GM18499 (cell line): ENCODE measurements at regions not wholly inside any gene's neighbourhood (a gene's known extent, or its start where the extent isn't known, plus 50 kb on each side); places are given as distances from the start of the nearest gene placed in this dataset.

Experiments used
- ATAC-seq: cut with Tn5 transposase; IDR thresholded peaks from one replicate; pipeline ENCODE4 v1.9.1; 2021; ENCODE audit warnings: moderate number of reproducible peaks; ENCODE audit not compliant: insufficient read depth, unreplicated experiment

DNA sequence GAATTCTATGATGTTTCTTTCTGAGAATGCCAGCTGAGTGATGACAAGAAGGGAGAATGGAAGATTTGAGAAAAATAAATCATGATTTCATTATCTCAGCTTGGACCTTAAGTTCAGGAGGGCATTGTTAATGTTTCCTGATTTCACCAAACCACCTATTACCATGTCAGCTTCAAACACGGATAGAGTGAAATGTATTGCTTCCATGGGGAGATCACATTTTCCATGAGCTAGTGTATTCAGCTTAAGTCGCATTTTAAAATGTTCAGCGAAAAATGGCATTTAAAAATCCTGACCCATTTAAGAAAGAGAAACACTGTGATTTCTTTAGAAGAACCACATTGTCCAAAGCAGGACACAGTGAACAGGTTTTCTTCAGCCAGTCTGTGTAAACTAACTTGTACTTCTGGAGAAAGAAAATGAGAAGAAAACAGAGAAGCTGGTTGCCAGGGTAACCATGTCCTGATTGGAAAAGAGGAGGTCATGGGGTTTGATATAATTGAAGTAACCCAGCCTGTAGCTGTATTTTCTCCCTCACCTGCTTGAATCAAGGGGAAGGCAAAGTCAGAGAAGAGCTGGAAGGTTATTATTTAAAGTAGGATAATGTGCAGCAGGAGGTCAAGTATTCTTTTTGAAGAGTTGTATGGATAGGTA lies 684.1 kb upstream of the NRSN1 start:
- no peak for ATAC-seq

- ATAC-seq = no peak
Observed at GRCh38 chr6:23445157-23445710, 680.8 kb upstream of the NRSN1 start.

DNA sequence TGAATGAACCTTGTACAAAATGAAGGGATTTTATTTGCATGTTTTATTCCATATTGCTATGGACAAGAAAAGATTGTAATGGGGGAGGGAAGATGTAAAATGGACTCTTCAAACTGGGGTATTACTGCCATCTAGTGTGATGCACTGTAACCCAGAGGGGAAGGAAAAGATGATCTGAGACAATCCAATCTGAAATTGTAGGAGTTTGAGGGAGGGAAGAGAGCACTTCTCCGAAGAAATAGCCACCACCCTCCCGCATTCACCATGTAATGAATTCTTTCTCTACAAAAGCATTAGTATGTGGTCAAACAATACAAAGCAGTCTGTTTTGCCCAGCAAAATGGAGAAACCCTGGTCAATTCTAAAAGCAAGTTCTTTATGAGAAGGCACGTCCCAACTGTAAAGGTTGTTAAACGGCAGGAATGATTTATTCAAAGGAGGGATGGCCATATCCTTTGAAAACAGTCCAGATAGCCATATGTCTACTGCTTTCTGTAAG lies 679.5 kb upstream of the NRSN1 start:
- no peak for ATAC-seq

DNA sequence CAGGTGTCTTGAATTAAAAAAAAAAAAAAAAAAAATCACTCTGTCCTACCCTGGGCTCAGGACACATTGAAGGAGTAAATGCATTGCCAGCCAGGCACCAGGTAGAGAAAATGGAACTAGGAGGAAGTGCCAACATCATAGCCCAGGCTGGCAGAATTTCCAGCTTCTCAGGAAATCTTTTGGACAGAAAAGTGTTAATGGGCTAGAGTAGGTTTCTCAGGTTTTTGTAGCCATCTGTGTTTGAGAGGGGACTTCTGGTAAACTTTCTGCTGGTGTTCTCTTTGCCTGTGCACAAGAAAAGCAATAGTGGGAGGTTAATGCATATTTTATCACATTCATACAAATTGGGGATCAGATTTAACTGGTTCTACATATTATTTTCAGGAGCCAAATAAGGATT lies 678.3 kb upstream of the NRSN1 start:
- no peak for ATAC-seq

GRCh38 chr6:23448281-23448680 lies 677.7 kb upstream of the NRSN1 start:
- no peak for ATAC-seq

DNA sequence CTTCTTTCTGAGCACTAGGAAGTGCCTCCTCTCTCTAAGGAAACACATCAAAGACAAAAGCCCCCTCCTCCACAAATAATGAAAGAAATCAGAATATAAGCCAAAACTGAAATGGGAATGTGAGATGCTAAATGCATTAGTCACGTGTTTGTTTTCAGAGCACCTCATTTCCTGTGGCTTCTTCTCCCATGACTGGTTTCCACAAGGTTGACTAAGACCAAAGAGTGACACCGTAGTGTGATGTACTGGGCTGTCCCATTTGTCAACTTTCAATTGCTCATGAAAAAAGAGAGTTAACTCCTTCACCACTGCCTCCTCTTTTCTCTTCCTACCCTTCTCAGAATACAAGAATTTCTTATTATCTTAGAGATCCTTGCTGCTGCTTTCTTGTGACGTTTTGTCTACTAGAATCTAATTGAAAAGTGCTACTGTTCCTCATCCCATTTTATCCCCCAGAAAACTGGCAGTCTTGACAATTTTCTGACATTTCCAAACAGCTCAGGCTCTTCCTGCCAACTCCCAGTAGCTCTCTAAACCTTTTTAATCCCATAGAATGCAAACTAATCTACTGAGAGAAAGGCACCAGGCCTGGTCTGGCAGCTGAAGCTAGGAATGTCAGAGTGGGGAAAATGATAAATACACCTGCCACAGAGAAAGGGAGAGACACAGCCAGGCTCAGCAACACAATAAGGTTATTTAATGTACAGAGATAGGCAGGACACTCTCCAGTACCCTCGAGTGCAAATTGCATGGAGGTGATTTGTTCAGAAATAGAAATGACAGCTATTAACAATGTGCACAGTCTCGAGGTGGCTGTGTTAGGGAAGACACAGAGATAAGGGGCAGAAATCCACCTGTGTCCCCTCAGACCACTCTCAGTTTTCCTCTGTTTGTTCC lies 671.7 kb upstream of the NRSN1 start:
- no peak for ATAC-seq

- ATAC-seq = no peak
Observed at GRCh38 chr6:23455754-23456153, 670.3 kb upstream of the NRSN1 start.

DNA sequence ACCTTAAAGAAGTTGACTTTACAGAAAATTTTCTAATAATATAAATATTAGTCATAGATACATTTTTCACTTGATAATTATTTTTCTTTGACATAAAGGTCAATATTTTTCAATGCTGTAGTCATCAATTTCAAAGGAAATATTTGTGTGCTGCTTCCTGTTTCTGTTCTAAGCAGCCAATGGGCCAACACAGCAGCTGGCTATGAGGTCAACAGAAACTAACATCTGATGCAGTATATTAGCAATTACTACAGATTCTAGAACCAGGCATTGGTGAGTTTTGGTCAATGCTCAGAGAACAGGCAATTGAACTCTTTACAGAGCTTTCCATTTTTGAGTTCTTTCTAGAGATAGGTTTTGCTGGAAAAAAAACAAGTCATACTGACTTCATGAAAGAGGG lies 669.6 kb upstream of the NRSN1 start:
- ATAC-seq = no peak

- ATAC-seq = no peak
Observed at GRCh38 chr6:23457321-23457720, 668.7 kb upstream of the NRSN1 start.

DNA sequence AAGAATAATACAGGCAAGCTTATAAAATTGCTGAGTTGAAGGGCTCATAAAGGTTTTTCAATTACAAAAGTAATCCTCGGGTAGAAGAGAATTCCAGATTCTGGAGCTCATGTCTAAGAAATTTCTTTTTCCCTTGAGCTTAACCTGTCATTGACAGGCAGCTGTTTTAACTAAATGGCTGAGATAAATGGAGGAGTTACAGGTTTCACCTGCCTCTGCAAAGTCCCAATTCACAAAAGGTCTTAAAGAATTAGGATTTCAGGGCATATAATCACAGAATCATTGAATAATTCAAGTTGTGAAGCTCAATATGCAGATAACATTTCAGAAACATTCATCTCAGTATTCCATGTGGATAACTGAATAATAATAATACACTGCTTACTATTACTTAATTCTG lies 660.1 kb upstream of the NRSN1 start:
- no peak for ATAC-seq

DNA sequence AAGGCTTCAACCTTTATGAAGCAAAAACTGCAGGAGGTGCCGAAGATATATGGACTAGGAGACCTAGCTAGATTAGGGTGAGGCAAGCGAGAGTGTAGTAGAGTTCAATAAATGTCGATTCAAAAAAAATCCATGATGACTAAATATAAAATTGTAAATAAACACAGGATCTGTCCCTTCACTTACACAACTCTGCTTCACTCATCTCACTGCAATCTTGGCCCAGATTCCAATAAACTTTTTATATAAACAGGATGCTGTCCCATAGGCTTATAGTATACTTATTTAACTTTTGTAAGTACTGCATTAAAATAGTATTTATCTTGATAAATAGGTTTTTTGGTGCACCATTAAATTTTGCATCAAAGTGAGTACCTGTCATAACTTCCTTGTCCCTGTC lies 648.4 kb upstream of the NRSN1 start:
- no peak for ATAC-seq

DNA sequence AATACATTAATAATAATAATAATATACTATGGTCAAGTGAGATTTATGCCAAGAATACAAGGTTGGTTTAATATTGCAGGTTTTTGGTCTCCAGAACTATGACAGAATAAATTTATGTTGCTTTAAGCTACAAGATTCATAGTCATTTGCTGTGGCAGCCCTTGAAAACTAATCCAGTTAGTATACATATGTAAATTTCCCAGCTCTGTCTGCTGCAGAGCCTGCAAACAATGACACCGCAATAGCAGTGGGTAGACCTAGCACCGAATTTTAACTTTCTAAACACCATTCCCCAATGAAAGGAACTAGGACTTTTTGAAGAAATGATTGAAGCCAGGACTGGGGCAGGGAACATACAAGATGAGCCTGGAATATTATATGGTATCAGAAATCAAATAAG lies 647.7 kb upstream of the NRSN1 start:
- no peak for ATAC-seq

DNA sequence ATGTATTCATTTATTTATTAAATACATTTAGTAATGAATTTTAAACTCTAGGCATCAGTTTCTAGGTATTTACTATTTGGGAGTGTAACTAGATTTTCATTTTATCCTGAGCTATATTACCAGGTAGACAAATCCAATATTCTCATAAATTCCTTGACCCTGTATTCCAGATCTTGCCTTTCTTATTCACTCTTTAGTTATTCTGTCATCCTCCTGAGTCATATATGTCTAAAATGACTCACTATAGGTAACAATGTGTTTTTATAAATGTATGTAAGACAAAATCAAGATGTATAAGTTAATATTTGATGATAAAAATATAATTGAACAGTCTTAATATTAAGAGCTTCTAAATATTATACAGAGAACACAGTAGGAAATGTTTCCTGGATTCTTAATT lies 642.1 kb upstream of the NRSN1 start:
- no peak for ATAC-seq

GRCh38 chr6:23494367-23494766 lies 631.6 kb upstream of the NRSN1 start:
- no peak for ATAC-seq

- no peak for ATAC-seq
Observed at GRCh38 chr6:23498013-23498412, 628.0 kb upstream of the NRSN1 start.

- no peak for ATAC-seq
Observed at GRCh38 chr6:23499549-23499948, 626.5 kb upstream of the NRSN1 start.

DNA sequence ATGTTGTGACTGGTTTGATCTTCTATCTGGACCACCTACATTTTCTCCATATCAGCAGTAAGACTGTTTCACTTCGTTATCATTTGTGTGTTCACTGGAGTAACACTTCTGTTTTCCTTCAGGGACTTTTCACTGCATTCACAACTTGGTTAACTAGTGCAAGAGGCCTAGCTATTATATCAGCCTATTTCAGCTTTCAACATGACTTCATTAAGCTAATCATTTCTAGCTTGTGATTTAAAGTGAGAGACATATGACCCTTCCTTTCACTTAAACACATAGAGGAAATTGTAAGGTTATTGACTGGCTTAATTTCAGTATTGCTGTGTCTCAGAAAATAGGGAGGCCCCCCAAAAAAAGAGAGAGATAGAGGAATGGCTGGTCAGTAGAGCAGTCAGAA lies 622.8 kb upstream of the NRSN1 start:
- ATAC-seq = no peak

GRCh38 chr6:23505026-23505425 lies 621.0 kb upstream of the NRSN1 start:
- ATAC-seq = no peak

DNA sequence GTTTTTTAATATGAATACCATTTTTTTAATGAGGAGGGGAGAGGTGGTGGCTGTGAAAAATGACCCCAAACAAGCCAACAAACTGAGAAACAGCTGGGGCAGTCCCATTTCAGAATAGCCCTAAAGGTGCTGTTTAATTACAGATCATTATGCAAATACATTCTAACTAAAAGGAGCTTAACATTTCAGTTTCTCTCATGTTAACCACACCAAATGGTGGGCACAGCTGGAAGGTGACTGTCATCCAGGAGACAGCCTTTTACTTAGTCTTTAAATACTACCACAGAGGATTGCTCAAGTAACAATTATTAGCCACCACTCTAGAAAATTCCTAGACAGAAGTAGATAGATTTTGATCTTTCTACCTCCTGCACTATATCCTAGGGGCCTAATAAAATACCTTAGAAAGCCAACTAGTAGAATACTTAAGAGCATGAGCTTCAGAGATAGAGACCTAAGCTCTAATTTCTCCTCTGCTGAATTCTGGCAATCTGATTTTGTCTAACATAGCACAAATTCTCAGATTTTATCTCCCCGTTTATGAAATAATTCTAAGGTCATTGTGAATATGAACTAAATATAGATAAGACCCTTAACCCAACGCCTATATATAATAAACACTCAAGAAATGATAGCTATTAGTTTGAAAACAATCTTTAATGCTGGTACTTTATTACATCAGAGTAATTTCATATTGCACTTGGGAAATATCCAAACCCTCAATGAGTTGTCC lies 615.1 kb upstream of the NRSN1 start:
- no peak for ATAC-seq

DNA sequence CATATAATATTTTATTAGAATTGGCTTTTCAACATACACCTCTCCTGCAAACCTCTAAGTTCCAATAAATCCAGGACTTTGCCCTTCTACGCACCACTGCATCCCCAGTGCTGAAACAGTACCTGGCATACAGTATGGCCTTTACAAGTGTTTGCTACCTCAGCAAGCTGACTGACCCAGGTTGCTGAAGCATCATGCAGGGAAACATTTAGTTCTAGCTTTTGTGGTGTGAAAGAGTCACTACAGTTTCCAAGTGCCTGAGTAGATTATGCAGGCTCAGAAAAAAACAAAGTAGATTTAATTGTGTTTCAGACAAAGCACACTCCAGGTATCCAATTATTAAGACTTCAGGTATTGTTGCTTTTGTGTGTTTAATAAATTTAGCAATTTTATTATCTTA lies 614.2 kb upstream of the NRSN1 start:
- ATAC-seq = no peak

- no peak for ATAC-seq
Observed at GRCh38 chr6:23518294-23518693, 607.7 kb upstream of the NRSN1 start.
